LNCAP (cell line): ENCODE measurements at regions not wholly inside any gene's neighbourhood (a gene's known extent, or its start where the extent isn't known, plus 50 kb on each side); places are given as distances from the start of the nearest gene placed in this dataset.

Experiments used
- CTCF ChIP-seq: fragments of 450-650 bp; IDR thresholded peaks from 2 replicates; pipeline ENCODE4 v1.5.1; 2017; ENCODE audit warnings: mild to moderate bottlenecking

- TF ChIP-seq CTCF: no peak
These were observed 792.1 kb upstream of the RAB6C start for GRCh38 chr2:129187343-129187742.

- no peak for TF ChIP-seq CTCF
These were observed 791.0 kb upstream of the RAB6C start for GRCh38 chr2:129188451-129188850.

GRCh38 chr2:129189617-129190319 lies 789.7 kb upstream of the RAB6C start:
- TF ChIP-seq CTCF: no peak

- no peak for TF ChIP-seq CTCF
These were observed 789.0 kb upstream of the RAB6C start for GRCh38 chr2:129190494-129190893.

- no peak for TF ChIP-seq CTCF
These were observed 787.9 kb upstream of the RAB6C start for GRCh38 chr2:129191530-129191929.

GRCh38 chr2:129192117-129192516 lies 787.3 kb upstream of the RAB6C start:
- no peak for TF ChIP-seq CTCF

- TF ChIP-seq CTCF: no peak
These were observed 786.6 kb upstream of the RAB6C start for GRCh38 chr2:129192841-129193253.

GRCh38 chr2:129193961-129194360 lies 785.5 kb upstream of the RAB6C start:
- TF ChIP-seq CTCF: no peak
